OCI-M1 (cell line): ENCODE measurements at regions not wholly inside any gene's neighbourhood (a gene's known extent, or its start where the extent isn't known, plus 50 kb on each side); places are given as distances from the start of the nearest gene placed in this dataset.

ENCODE experiments used
- DNase-seq: peaks from one replicate; lab custom pipeline; 2025; lab: John Stamatoyannopoulos, UW

GRCh38 chr11:103668859-103669258 is 367.6 kb upstream of the DDI1 start:
- no peak for DNase-seq

GRCh38 chr11:103671143-103671651 is 365.2 kb upstream of the DDI1 start:
- no peak for DNase-seq

DNA sequence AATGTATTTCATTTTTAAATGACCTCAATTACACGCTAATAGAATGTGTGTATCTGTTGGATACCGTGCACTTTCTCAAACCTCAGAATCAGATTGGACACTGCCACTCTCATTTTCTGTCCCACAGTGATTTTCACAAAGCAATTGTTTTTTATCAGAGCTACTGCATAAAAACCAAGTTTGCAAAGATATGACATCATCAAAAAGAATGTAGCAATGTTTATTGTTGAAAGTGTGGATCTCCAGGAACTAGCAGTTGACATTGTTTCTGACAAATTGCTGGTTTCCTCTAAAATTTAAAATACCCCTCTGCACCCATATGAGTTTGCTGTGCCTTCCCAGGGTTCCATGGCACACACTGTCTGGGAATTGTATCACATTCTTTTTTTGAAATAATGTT is 362.7 kb upstream of the DDI1 start:
- DNase-seq: peak; percentile 8

DNA sequence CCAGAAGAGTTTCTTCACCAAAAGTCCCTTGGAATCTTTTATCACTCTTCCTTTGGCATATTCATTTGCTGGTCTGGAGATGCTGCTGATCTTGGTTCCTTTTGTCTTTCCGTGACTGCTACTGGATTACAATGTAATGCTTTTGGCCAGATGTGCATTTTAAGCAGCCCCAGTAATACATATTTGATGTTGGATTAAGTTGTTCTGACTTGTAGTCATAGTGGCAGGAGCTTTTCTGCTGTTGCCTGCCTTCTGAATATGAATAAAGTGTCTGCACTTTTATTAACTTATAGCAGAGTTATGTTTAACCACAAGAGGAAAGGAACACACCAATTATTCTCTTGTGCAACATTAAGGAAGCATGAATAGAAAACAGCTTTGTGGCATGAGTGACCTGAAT is 360.0 kb upstream of the DDI1 start:
- no peak for DNase-seq

DNA sequence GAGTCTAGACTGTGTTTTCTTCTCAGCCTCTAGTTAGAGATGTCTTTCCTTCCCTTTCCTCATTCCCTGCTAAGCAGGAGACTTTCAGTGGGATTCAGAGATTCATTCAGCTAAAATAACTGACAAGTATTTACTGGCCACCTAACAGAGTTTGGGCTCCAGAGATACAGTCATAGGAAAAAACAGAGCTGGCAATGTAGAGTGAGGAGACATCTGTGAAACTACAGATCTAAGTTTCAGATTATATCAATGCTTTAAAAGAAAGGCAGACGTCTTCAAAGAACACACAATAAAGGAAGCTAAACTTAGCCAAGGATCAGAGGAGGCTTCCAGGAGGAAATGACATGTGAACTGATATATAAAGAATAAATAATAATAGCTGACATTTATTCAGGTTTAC is 355.6 kb upstream of the DDI1 start:
- DNase-seq: peak; percentile 1

DNA sequence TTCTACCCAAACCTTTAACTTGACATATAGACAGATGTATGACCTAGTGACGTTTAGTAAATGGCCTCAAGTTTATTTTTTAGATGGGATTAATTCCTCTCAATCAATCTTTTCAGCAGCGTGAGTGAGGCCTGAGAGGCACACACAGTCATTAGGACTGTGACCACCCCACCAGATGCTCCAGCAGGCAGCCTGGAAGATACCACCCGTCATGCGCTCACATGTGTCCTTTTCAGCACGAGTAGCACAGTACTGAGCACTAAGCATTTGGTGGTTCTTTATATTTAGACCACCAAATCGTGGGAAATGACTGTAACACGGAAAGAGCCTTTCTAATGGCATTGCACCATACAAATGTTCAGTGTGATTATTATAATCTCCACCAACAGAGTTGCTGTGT is 354.6 kb upstream of the DDI1 start:
- no peak for DNase-seq

- peak; percentile 59 for DNase-seq
These were observed 353.9 kb upstream of the DDI1 start for GRCh38 chr11:103682318-103683184.

- DNase-seq: no peak
These were observed 352.9 kb upstream of the DDI1 start for GRCh38 chr11:103683576-103683975.

DNA sequence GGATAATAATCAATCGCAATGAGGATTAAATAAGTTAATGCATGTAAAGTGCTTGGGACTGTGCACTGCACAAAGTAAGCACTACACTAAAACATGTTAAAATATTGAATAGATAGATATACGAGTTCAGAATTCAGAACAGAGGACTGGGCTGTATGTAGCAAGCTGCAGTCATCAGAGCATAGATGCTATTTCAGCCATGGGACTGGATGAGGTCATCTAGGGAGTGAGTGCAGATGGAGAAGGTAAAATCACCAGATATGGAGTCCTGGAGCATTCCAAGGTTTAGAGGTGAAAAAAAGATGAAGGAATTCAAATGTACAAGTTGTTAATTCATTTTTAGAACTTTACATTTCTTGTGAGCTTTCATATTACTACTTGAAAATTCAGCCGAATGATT is 347.5 kb upstream of the DDI1 start:
- no peak for DNase-seq

DNA sequence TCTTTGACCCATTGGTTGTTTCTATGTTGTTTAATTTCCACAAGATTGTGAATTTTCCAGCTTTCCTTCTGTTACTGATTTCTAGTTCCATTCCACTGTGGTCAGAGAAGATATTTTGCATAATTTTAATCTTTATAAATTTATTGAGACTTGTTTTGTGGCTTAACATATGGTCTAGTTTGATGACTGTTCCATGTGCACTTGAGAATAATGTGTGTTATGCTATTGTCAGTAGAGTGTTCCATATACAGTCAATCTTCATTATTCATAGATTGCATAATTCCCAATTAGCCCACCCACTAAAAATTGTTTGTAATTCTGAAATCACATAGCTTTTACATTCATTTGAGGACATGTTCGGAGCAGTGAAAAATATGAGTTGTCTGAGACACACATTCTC is 346.1 kb upstream of the DDI1 start:
- no peak for DNase-seq

GRCh38 chr11:103696123-103696522 is 340.3 kb upstream of the DDI1 start:
- DNase-seq: no peak

DNA sequence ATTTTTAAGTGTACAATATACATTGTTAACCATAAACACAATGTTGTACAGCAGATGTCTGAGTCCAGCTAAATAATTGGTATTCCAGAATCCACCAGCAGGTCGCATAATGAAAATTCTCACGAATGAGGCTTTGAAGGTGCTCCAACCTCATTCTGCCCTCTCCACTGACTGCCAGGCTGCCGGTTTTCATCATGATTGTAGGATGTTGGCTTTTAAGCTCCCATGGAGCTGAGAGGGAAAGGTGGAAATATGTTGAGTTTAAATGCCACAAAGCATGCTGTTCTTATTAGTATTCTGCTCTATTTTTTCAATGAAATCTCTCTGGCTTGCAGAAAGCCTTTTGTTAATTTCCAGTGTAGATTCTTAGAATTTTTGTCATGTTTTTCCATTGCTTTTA is 337.2 kb upstream of the DDI1 start:
- DNase-seq: no peak

- DNase-seq: no peak
These were observed 336.8 kb upstream of the DDI1 start for GRCh38 chr11:103699656-103700055.

DNA sequence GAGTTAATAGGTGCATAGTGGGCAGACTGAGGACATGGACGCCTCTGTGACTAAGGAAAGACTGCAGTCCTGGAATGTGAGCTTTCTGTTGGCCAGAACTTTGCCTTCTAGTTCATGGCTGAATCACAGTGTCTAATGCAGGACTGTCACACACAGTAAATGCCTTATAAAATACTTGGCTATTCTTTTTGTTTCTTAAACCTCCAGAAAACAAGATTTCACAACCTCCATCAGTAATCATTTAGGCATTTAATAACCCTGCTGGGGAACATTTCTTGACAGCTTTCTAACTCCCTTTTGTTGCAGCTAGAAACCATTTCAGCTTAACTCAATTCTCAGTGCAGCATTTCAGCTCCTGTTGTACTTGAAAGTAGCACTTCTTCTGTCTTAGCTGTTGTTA is 335.8 kb upstream of the DDI1 start:
- DNase-seq: no peak

GRCh38 chr11:103703437-103703836 is 333.0 kb upstream of the DDI1 start:
- DNase-seq: no peak

GRCh38 chr11:103703954-103704353 is 332.5 kb upstream of the DDI1 start:
- no peak for DNase-seq

- no peak for DNase-seq
These were observed 330.8 kb upstream of the DDI1 start for GRCh38 chr11:103705642-103706041.

DNA sequence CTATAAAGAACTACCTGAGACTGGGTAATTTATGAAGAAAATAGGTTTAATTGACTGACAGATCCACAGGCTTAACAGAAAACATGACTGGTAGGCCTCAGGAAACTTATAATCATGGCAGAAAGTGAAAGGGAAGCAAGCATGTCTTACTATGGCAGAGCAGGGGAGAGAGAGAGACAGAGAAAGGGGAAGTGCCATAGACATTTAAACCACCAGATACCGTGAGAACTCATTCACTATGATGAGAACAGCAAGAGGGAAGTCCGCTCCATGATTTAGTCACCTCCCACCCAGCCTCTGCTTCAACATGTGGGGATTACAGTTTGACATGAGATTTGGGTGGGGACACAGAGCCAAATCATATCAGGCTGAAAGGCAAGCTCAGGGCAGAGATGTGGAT is 327.1 kb upstream of the DDI1 start:
- DNase-seq: peak; percentile 43

GRCh38 chr11:103714246-103714645 is 322.2 kb upstream of the DDI1 start:
- no peak for DNase-seq

DNA sequence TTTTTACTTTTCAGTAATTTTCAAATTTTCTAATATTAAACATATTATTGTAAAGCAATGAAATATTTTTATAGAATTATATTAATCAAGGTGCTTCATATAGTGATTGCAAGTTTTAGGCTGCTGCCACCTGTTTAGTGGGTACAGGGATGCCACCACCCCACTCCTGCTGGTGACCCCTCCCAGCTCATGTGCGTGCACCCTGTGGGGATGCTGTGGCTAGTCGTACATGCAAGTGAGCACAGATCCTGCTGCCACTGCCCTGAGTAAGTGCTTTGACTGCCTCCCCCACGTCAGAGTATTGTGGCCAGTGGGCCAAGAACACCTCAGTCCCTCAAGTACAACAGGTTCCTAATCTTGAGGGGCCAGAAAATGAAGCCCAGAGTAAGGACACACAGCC is 320.1 kb upstream of the DDI1 start:
- no peak for DNase-seq

DNA sequence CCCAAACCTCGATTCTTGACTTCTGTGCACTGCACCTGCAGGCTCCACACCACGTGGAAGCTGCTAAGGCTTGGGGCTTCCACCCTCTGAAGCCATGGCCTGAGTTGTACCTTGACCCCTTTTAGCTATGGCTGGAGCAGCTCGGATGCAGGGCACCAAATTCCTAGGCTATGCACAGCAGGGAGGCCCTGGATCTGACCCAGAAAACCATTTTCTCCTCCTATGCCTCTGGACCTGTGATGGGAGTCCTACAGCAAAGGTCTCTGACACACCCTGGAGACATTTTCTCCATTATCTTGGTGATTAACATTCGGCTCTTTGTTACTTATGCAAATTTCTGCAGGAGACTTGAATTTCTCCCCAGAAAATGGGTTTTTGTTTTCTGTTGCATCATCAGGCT is 309.2 kb upstream of the DDI1 start:
- DNase-seq: no peak

DNA sequence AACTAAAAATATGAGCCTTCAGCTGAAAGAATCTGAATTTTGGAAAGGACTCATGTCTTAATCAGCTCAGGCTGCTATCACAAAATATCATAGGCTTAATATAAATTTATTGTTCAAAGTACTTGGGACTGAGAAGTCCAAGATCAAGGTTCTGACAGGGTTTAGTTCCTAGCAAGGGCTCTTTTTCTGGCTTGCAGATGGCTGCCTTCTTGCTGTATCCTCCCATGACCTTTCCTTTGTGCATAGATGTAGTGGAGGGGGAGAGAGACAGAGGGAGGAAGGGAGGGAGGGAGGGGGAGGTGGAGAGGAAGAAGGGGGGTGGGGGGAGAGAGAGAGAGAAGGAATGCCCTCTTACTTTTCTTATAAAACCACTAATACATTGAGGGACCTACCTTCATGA is 306.8 kb upstream of the DDI1 start:
- no peak for DNase-seq

DNA sequence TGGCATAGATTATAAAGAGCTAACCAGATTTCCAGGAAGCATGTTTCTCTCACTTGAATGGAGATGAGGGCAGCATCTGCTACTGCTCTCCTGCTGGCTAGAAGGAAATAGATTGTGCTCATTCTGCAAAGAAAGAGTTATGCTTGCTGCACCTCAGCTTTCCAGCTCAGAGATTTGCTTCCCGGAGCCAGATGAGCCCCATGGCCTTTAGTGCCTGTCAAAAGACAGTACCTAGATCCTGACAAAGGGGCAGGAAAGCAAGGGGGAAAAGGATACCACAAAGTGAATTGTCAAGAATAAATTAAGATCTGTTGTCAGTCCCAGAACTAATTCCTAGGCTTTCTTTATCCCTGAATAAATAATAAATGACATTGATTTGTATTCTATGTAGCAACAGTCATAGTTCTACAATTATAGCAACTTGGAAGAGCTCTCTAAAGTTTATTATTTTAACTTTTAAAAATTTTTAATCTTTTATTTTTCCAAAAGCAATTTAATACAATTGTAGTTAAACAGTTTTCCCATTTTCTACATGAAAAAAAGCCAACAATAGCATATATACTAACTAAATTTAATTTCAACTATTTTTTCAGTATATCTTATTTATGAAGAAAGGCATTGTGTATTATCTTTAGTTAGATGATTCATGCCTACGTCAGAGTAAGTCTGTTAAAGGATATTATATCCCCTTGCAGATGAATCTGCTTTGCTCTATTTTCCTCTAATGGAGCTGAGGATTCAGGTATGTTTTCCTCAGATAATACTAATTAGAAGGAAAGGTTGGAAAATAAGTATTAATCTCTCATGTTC is 306.1 kb upstream of the DDI1 start:
- DNase-seq: no peak
